AG10803 (cell line): ENCODE measurements at regions not wholly inside any gene's neighbourhood (a gene's known extent, or its start where the extent isn't known, plus 50 kb on each side); places are given as distances from the start of the nearest gene placed in this dataset.

Experiments used
- DNase-seq: peaks from one replicate; pipeline ENCODE4 v3.0.0; 2010; ENCODE audit warnings: low read depth
- H3K4me3 ChIP-seq: 2 replicates; pipeline ENCODE4 v1.5.1; 2011; ENCODE audit warnings: mild to moderate bottlenecking, low read length, control low read depth
- CTCF ChIP-seq: conservative IDR thresholded peaks from 2 replicates; pipeline ENCODE4 v1.5.1; 2011; ENCODE audit warnings: mild to moderate bottlenecking, low read length, control low read depth, inconsistent platforms

DNA sequence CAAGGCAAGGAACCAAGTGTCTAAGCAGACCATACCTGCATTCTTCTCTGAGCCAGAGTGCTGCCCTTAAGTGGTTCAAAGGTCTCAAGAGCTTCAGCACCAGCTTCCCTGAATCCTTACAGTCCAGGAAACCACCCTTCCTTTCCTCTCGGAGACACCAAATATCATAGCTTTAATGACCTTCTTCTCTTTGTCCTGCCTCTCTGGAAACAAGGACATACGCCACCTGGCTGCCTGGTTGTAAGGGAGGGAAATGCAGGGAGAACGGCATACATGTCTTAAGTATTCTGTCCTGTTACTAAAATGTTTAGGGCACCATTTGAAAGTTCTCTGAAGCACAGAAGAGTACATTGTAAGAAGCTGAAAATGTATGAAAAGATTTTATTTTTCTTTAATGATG, 155.6 kb upstream of the ARRDC4 start:
- no peak for DNase-seq
- no peak overlapping the region for H3K4me3 ChIP-seq
- TF ChIP-seq CTCF, result no peak

GRCh38 chr15:97806766-97807165, 153.7 kb upstream of the ARRDC4 start:
- H3K4me3 ChIP-seq, result no peak overlapping the region
- TF ChIP-seq CTCF, result no peak
- DNase-seq, result no peak

GRCh38 chr15:97815835-97816234, 144.7 kb upstream of the ARRDC4 start:
- H3K4me3 ChIP-seq, result no peak overlapping the region
- no peak for DNase-seq
- no peak for TF ChIP-seq CTCF

DNA sequence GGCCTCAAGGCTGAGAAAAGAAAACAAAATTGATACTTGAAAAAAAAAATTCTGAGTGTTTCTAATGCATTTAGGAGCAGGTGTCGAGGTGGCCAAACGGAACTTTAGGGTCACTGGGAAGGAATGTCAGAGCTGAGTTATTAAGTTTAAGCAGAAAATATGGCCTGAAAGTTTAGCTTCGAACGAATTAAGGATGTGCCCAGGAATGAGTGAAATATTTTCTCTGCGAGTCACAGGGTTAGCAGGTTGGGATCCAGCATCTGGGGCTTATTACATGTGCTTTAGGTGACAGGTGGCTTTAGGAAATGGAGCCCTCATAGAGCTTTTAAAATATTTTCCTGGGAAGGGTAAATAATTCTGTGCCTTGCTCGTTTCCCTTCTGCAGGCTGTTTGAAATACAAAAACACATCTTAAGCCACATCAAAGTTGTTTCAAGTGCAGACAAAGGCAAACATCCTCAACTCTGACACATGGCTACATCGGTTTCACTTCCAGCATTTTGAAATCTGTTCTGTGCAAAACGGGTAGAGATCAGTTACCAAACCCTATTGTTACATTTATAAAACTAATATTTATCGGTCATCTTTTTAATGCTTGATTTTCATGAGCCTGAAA, 143.1 kb upstream of the ARRDC4 start:
- H3K4me3 ChIP-seq, result no peak overlapping the region
- TF ChIP-seq CTCF, result no peak
- no peak for DNase-seq

GRCh38 chr15:97836003-97836402, 124.5 kb upstream of the ARRDC4 start:
- no peak for TF ChIP-seq CTCF
- no peak overlapping the region for H3K4me3 ChIP-seq
- DNase-seq, result no peak

DNA sequence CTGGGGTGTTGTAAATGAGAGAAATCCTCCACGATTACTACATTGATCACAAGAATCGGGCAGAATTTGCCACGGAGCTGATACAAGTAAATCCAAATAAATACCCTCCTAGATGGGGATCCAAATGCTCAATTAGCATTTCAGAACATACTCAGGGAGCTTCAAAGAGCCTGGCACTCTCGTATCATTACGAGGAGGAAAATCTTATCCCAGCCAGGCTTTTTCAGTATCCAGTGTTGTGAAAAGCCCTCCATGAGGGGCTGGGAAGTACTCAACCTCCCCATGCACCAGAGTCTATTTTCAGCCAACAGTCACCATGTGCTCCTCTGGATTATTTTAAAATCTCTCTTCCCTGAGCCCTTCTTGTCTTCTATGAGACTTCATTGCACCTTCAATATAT, 122.6 kb upstream of the ARRDC4 start:
- TF ChIP-seq CTCF, result no peak
- H3K4me3 ChIP-seq, result no peak overlapping the region
- DNase-seq, result no peak

DNA sequence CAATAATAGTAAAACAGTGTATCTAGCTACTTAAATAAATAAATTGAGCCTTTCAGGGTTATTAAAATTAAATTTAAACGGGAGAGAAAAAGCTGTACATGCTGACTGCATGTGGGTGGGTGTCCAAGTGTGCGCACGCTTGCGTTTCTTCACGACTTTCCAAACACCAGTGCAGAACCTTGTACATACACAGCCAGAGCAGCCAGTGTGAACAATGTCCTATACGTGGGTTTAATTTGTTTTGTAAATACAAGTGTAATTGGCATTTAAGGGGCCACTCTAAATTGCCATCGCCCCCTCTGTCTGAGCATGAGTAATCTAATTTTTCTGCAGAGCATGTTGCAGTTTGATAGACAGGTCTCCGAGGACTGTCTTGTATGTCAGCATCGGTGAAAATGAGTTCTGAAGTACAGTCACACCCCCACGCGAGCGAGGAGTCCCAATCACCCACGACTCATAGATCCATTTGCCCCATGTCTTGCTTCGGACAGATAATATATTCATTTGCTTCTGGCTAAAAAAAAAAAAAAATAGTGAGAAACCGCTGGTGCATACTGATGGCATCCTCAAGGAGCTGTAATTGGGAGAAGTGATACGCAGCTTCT, 121.8 kb upstream of the ARRDC4 start:
- no peak overlapping the region for H3K4me3 ChIP-seq
- DNase-seq, result no peak
- no peak for TF ChIP-seq CTCF
